H9 (cell line): ENCODE measurements at regions not wholly inside any gene's neighbourhood (a gene's known extent, or its start where the extent isn't known, plus 50 kb on each side); places are given as distances from the start of the nearest gene placed in this dataset.
"Not testable (repeated sequence)": the region's sequence is repeated elsewhere in the genome, so short reads cannot be mapped to it uniquely, and the experiment has no call there.

Experiments used
- DNase-seq: peaks from one replicate; pipeline ENCODE4 v3.0.0-alpha.2; 2017
- H2AFZ ChIP-seq: one replicate; pipeline ENCODE4 v1.6.1; 2013; ENCODE audit warnings: mild to moderate bottlenecking, low read length, control low read depth, moderate library complexity
- H2AK5ac ChIP-seq: 2 replicates; pipeline ENCODE4 v1.6.1; 2013; ENCODE audit warnings: low read length, control low read depth, mixed read lengths; ENCODE audit not compliant: insufficient read length
- H2BK120ac ChIP-seq: one replicate; pipeline ENCODE4 v1.6.1; 2013; ENCODE audit warnings: low read depth, mild to moderate bottlenecking, low read length, control low read depth, inconsistent platforms; ENCODE audit not compliant: poor library complexity, severe bottlenecking
- H2BK12ac ChIP-seq: 2 replicates; pipeline ENCODE4 v1.6.1; 2013; ENCODE audit warnings: low read length, control low read depth, mixed read lengths, low read depth; ENCODE audit not compliant: insufficient read length
- H2BK15ac ChIP-seq: 2 replicates; pipeline ENCODE4 v1.6.1; 2013; ENCODE audit warnings: low read depth, low read length, control low read depth
- H2BK20ac ChIP-seq: one replicate; pipeline ENCODE4 v1.6.1; 2013; ENCODE audit warnings: low read depth, mild to moderate bottlenecking, low read length, control low read depth, inconsistent platforms; ENCODE audit not compliant: poor library complexity, severe bottlenecking
- H2BK5ac ChIP-seq: 2 replicates; pipeline ENCODE4 v1.6.1; 2013; ENCODE audit warnings: low read length, control low read depth, mixed read lengths; ENCODE audit not compliant: insufficient read length
- H3K14ac ChIP-seq: 2 replicates; pipeline ENCODE4 v1.6.1; 2013; ENCODE audit warnings: low read length, control low read depth; ENCODE audit not compliant: insufficient read depth
- H3K18ac ChIP-seq: 2 replicates; pipeline ENCODE4 v1.6.1; 2013; ENCODE audit warnings: low read depth, mild to moderate bottlenecking, mixed read lengths, low read length, control low read depth; ENCODE audit not compliant: insufficient read length
- H3K23ac ChIP-seq: 2 replicates; pipeline ENCODE4 v1.6.1; 2013; ENCODE audit warnings: low read length, control low read depth, mixed read lengths, low read depth; ENCODE audit not compliant: insufficient read length
- H3K23me2 ChIP-seq: 2 replicates; pipeline ENCODE4 v1.6.1; 2013; ENCODE audit warnings: low read depth, mild to moderate bottlenecking, mixed read lengths, low read length, control low read depth; ENCODE audit not compliant: insufficient read length, poor library complexity, severe bottlenecking
- H3K27ac ChIP-seq: 2 replicates; pipeline ENCODE4 v1.5.1; 2013; ENCODE audit warnings: low read length, control low read depth, mixed read lengths, low read depth; ENCODE audit not compliant: insufficient read length
- H3K27me3 ChIP-seq: 2 replicates; pipeline ENCODE4 v1.6.1; 2013; ENCODE audit warnings: low read length, control low read depth, inconsistent platforms; ENCODE audit not compliant: insufficient read depth
- H3K4ac ChIP-seq: 2 replicates; pipeline ENCODE4 v1.6.1; 2013; ENCODE audit warnings: low read depth, mild to moderate bottlenecking, control low read depth, inconsistent platforms, low read length, moderate library complexity
- H3K4me1 ChIP-seq: 2 replicates; pipeline ENCODE4 v1.6.1; 2013; ENCODE audit warnings: low read length, control low read depth, inconsistent platforms; ENCODE audit not compliant: insufficient read depth
- H3K4me2 ChIP-seq: 2 replicates; pipeline ENCODE4 v1.6.1; 2013; ENCODE audit warnings: low read length, control low read depth, mixed read lengths; ENCODE audit not compliant: insufficient read length, insufficient read depth
- H3K56ac ChIP-seq: 2 replicates; pipeline ENCODE4 v1.6.1; 2013; ENCODE audit warnings: low read depth, mild to moderate bottlenecking, mixed read lengths, low read length, control low read depth; ENCODE audit not compliant: insufficient read length
- H3K79me1 ChIP-seq: 2 replicates; pipeline ENCODE4 v1.6.1; 2013; ENCODE audit warnings: low read depth, mild to moderate bottlenecking, moderate library complexity, low read length, control low read depth, inconsistent platforms; ENCODE audit not compliant: insufficient read depth, poor library complexity, severe bottlenecking
- H3K79me2 ChIP-seq: 2 replicates; pipeline ENCODE4 v1.6.1; 2013; ENCODE audit warnings: low read length, control low read depth, inconsistent platforms; ENCODE audit not compliant: insufficient read depth
- H3K9ac ChIP-seq: 2 replicates; pipeline ENCODE4 v1.6.1; 2013; ENCODE audit warnings: low read length, control low read depth, mixed read lengths; ENCODE audit not compliant: insufficient read length; ENCODE audit errors: extremely low read depth
- H3K9me3 ChIP-seq: one replicate; pipeline ENCODE4 v1.6.1; 2013; ENCODE audit warnings: low read depth, low read length, inconsistent platforms; ENCODE audit not compliant: control insufficient read depth
- H3T11ph ChIP-seq: one replicate; pipeline ENCODE4 v1.6.1; 2013; ENCODE audit warnings: mild to moderate bottlenecking, low read length, control low read depth, inconsistent platforms
- H4K20me1 ChIP-seq: one replicate; pipeline ENCODE4 v1.6.1; 2013; ENCODE audit not compliant: control insufficient read depth, insufficient read length, insufficient read depth
- H4K5ac ChIP-seq: 2 replicates; pipeline ENCODE4 v1.6.1; 2013; ENCODE audit warnings: low read depth, mild to moderate bottlenecking, mixed read lengths, low read length, control low read depth; ENCODE audit not compliant: insufficient read length
- H4K8ac ChIP-seq: replicated peaks from 2 replicates; pipeline ENCODE4 v1.6.1; 2013; ENCODE audit warnings: low read length, control low read depth, mixed read lengths, low read depth; ENCODE audit not compliant: insufficient read length
- H4K91ac ChIP-seq: 2 replicates; pipeline ENCODE4 v1.6.1; 2013; ENCODE audit warnings: low read depth, mild to moderate bottlenecking, moderate library complexity, mixed read lengths, low read length, control low read depth; ENCODE audit not compliant: insufficient read length
- H3K27ac Mint-ChIP-seq, 3 experiments: 2 replicates in 2 of 3; 3 replicates in 1 of 3; pipeline ENCODE4 v1.8.0; 2020 to 2021; ENCODE audit warnings: mixed read lengths in 3 of 3, mild to moderate bottlenecking in 1 of 3, moderate library complexity in 1 of 3
- H3K27me3 Mint-ChIP-seq: 2 replicates; pipeline ENCODE4 v1.8.0; 2021; ENCODE audit warnings: low read depth, mild to moderate bottlenecking, moderate library complexity, mixed read lengths
- H3K36me3 Mint-ChIP-seq, 3 experiments: 2 replicates in 2 of 3; 3 replicates in 1 of 3; pipeline ENCODE4 v1.8.0; 2020 to 2021; ENCODE audit warnings: low read depth in 3 of 3, mixed read lengths in 3 of 3; ENCODE audit not compliant: insufficient read depth in 1 of 3
- H3K4me1 Mint-ChIP-seq, 2 experiments: 2 replicates each; pipeline ENCODE4 v1.8.0; 2020; ENCODE audit warnings: mixed read lengths in 2 of 2
- H3K4me3 Mint-ChIP-seq, 2 experiments: 2 replicates in 1 of 2; 3 replicates in 1 of 2; pipeline ENCODE4 v1.8.0; 2020 to 2021; ENCODE audit warnings: mild to moderate bottlenecking in 2 of 2, mixed read lengths in 2 of 2, moderate library complexity in 1 of 2
- H3K9me3 Mint-ChIP-seq, 2 experiments: 2 replicates in 1 of 2; 3 replicates in 1 of 2; pipeline ENCODE4 v1.8.0; 2020; ENCODE audit warnings: mild to moderate bottlenecking in 2 of 2, mixed read lengths in 2 of 2, moderate library complexity in 1 of 2
- CTCF ChIP-seq: fragments of 200-600 bp; sonication (generic); conservative IDR thresholded peaks from 3 replicates; pipeline ENCODE4 v1.8.0; 2021; ENCODE audit warnings: antibody characterized with exemption, mild to moderate bottlenecking
- WGBS: extraction: QIAGEN DNeasy Blood & Tissue Kit; methylation state at CpG from one replicate; pipeline ENCODE4 v1.1.7; 2013; ENCODE audit warnings: missing lambda C conversion rate, low lambda C conversion rate, mixed read lengths; ENCODE audit not compliant: insufficient read length; ENCODE audit errors: extremely low coverage; 5-methylcytosine and 5-hydroxymethylcytosine counted together

GRCh38 chr17:15828727-15829314, 96.7 kb downstream of the TBC1D26 start:
- not testable (repeated sequence) for H3K27me3 ChIP-seq, H3K4me2 ChIP-seq, H3K79me1 ChIP-seq, H3T11ph ChIP-seq, H3K36me3 Mint-ChIP-seq, H4K91ac ChIP-seq, H3K23me2 ChIP-seq, H3K27me3 Mint-ChIP-seq, H3K27ac ChIP-seq, H2BK120ac ChIP-seq, H3K9me3 ChIP-seq, H3K14ac ChIP-seq, H3K4me1 ChIP-seq, H2AK5ac ChIP-seq, H3K9me3 Mint-ChIP-seq, H4K5ac ChIP-seq, H3K4ac ChIP-seq, H4K8ac ChIP-seq, H3K79me2 ChIP-seq, H3K18ac ChIP-seq, H2BK12ac ChIP-seq, H3K9ac ChIP-seq, H2BK15ac ChIP-seq, H3K56ac ChIP-seq, H3K23ac ChIP-seq, H4K20me1 ChIP-seq, H2AFZ ChIP-seq, H2BK5ac ChIP-seq, H3K4me1 Mint-ChIP-seq, H3K4me3 Mint-ChIP-seq, H2BK20ac ChIP-seq
- TF ChIP-seq CTCF, result peak; percentile 89
- peak overlapping the region in 1 of 3 experiments; percentile 77; a peak in 1 of 7 replicates for H3K27ac Mint-ChIP-seq
- WGBS, result no CpG with 5 or more reads among the region's 10 CpGs
- DNase-seq, result peak; percentile 83

GRCh38 chr17:15830221-15830620, 98.1 kb downstream of the TBC1D26 start:
- H4K20me1 ChIP-seq, H2AFZ ChIP-seq, H4K5ac ChIP-seq, H4K91ac ChIP-seq, H3K4ac ChIP-seq, H3K9me3 ChIP-seq, H2BK12ac ChIP-seq, H3K9ac ChIP-seq, DNase-seq, H2BK15ac ChIP-seq, H3K27me3 ChIP-seq, H2BK5ac ChIP-seq, H3K18ac ChIP-seq, H3K4me1 Mint-ChIP-seq, H3K23ac ChIP-seq, H3K4me3 Mint-ChIP-seq, H3K4me1 ChIP-seq, H3K27ac ChIP-seq, H3K56ac ChIP-seq, H3K27me3 Mint-ChIP-seq, H3K27ac Mint-ChIP-seq, H2BK20ac ChIP-seq, H2AK5ac ChIP-seq, H4K8ac ChIP-seq, H3K4me2 ChIP-seq, H3K36me3 Mint-ChIP-seq, H3K14ac ChIP-seq, H3T11ph ChIP-seq, H3K79me1 ChIP-seq, H3K23me2 ChIP-seq, H3K79me2 ChIP-seq, H3K9me3 Mint-ChIP-seq, H2BK120ac ChIP-seq: not testable (repeated sequence)
- WGBS, result no CpG with 5 or more reads among the region's 4 CpGs
